Epithelial cell of prostate (primary cell): ENCODE measurements at regions not wholly inside any gene's neighbourhood (a gene's known extent, or its start where the extent isn't known, plus 50 kb on each side); places are given as distances from the start of the nearest gene placed in this dataset.
"Not testable (repeated sequence)": the region's sequence is repeated elsewhere in the genome, so short reads cannot be mapped to it uniquely, and the experiment has no call there.

Experiments
- DNase-seq: peaks from one replicate; pipeline ENCODE4 v3.0.0-alpha.2; 2011; ENCODE audit warnings: low read depth, low spot score
- H3K27ac ChIP-seq: fragments of 450-650 bp; 2 replicates; pipeline ENCODE4 v1.5.1; 2017; ENCODE audit warnings: mild to moderate bottlenecking

DNA sequence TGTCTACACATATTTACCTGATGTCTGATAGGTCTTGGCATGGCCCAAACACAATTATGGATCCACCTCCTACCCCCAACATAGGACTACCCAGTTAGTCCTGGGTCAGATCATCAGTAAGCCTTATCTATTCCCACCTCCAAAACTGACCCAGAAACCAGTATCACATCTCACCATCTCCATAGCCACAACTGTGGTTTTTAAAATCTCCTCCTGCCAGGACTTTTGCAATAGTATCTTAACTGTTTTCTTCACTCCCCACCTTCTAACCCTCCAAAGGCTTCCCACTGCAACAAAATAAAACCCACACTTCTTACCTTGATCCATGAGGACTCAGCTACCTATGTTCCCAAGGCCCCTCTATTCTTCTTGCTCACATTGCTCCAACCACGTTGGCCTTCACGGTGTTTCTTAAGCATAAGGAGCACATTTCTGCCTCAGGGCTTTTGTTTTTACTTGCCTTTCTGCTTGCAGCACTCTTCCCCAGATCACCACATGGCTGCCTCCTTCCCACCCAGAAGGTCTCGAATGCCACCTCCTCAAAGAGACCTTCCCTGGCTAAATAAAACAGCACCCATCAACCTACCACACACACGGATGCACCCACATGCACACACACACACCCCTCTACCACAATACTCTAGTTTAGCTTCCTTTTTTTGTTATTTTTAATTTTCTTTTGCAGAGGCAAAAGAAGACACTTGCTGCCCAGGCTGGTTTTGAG is 125.9 kb upstream of the SLC1A4 start:
- no peak overlapping the region for H3K27ac ChIP-seq

DNA sequence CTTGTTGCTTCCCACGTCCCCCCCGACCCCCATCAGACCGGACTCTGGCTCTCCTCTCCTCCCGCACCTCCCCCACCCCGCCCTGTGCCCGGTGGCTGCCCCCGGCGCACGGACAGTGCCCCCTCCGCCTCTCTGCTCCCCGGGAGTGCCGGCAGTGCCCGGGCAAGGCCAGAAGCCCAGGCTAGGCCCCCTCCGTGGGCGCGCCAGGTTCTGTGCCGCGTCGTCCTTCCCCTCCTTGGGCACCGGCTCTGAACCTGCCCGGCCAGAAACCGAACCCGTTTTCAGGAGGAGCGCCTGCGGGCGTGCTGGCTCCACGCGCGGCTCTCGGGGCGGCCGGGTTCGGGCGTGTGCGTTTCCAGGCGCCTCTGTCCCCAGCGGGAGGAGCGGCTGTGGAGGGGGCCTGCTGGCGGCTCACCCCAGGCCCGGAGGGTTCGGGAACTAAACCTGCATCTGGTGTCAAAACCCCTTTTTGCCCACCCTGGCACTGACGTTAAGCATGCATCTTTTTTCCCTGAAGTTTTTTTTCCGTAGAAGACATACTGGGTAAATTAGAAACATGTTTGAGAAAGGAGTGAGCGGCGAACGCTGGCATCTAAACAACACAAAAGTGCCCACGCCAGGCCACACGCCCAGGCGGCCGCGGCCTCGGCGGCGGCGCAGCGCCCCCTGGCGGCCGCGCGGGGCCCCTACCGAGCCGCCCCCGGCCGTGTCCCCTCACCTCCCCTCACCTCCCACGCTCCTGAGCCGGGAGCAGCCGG is 123.9 kb upstream of the SLC1A4 start:
- no peak for DNase-seq
- peak overlapping the region; percentile 80 for H3K27ac ChIP-seq

More for the DNA sequence above, 125.9 kb upstream of the SLC1A4 start:
- DNase-seq, result no peak

DNA sequence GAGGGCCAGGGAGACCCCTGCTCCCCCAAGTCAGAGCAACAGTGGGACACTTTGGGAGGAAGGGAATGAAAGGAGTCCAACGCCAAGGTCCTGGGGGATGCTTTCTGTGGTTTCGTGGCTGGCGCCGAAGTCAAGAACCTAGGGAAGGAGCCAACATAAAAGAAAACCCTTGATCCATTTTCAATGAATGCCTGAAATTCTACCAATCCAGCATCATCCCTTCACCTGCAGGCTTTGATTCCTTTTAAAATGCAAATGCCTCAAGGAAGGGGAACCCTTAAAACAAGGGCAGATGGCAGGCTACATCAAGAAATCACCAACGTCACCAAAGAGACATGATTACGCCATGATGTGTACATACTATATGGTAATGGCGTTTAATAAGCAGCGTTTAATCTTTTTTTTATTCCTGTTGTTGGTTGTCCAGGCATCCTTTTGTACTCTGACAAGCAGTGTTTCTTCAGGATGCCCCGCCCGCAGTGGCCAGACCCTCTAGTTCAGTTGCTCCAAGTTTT is 123.3 kb upstream of the SLC1A4 start:
- H3K27ac ChIP-seq, result peak overlapping the region; percentile 80
- no peak for DNase-seq

DNA sequence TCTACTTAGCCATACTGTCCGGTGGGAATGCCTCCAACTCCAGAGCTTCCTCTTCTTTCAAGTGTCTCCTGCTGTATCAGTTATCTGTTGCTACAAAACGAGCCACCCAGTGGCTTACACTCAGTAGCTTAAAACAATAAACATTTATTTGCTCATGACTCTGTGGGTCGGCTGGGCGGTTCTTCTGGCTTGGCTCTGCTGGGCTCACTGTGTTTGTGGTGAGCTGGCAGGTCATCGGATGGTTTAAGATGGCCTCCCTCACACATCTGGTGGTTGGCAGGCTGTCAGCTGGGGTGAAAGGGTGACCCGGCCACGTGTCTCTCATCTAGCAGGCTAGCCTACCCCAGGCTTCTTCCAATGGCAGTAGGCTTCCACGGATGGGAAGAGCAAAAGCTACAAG is 122.4 kb upstream of the SLC1A4 start:
- no peak overlapping the region for H3K27ac ChIP-seq
- DNase-seq, result no peak

DNA sequence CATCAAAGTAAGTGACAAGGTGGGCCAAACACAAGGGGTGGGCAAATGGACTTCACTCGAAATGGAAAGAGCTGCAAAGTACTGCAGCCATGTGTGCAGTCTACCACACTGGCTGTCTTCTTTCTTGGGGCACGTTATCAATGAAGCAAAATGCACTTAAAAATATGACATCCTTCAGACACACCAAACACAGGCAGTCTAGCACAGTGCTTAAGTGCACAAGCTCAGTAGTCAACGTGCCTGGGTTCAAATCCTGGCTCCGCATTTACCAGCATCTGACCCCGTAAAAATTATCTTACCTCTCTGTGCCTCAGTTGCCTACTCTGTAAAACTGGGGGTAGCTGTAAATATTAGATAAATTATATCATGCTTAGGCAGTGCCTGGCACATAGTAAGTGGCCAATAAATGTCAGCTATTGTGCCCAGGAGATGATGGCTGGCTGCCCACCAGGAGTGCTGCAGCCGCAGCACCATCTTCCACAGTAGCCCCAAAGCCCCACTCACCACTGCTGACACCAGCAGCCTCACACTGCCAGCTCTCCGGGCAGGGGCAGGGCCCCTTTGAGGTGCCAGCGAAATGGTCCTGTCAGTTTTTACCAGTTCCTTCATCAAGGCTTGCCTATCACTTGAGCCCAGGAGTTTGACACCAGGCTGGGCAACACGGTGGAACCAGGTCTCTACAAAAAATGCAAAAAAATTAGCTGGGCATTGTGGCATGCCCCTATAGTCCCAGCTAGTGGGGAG is 121.8 kb upstream of the SLC1A4 start:
- no peak for DNase-seq
- no peak overlapping the region for H3K27ac ChIP-seq

DNA sequence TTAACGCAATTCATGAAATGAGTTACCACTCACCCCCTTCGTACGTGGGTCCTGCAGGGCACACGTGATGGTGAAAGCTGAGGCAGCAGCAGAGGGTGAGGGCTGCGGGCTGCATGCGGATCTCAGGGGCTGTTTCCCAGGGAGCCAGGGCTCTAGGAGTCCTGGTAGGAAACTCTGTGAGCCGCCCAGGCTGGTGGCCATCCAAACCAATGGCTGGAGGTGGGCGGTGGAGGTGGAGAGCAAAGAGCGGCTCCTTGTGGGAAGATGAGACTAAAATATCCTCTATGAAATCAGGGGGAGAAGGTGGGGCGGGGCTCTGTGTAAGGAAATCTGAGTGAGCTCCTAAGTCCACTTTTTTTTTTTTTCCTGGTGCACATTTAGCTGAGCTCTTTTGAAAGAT is 120.1 kb upstream of the SLC1A4 start:
- H3K27ac ChIP-seq, result no peak overlapping the region
- no peak for DNase-seq

DNA sequence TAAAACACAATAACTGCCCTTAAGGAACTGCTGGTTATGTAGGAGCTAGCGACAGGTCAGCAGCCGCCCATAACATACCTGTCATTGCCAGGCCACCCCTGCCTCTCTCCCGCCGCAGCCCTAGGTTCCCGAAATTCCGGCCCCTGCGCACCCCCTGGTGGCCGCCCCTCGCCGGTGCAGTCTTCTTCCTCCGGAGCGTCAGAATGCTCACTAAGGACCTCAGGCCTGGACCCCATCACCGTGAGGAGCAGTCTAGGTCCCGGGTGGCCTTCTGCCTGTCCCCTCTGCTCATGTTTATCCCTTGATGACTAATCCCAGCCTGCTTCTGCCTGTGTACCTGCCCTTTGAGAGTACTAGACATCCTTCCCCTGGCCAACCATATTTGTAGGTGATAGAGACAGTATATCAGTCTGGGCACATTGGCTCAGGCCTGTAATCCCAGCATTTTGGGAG is 115.7 kb upstream of the SLC1A4 start:
- H3K27ac ChIP-seq, result no peak overlapping the region
- no peak for DNase-seq

DNA sequence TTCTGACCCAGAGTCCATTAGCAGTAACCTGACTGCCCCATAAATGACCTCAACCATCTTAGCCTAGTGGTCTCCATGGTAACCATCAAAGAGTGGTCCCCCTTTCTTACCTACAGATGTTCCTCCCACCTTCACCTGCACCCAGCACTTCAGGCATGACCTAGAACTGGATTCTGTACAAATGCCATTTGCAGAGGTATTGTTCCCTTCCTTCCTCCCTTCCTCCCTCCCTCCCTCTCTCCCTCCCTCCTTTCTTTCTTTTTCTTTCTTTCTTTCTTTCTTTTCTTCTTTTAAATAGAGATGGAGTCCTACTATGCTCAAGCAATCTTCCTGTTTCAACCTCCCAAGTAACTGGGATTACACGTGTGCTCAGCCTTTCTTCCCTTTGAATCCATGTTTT is 114.6 kb upstream of the SLC1A4 start:
- DNase-seq, result no peak
- no peak overlapping the region for H3K27ac ChIP-seq

DNA sequence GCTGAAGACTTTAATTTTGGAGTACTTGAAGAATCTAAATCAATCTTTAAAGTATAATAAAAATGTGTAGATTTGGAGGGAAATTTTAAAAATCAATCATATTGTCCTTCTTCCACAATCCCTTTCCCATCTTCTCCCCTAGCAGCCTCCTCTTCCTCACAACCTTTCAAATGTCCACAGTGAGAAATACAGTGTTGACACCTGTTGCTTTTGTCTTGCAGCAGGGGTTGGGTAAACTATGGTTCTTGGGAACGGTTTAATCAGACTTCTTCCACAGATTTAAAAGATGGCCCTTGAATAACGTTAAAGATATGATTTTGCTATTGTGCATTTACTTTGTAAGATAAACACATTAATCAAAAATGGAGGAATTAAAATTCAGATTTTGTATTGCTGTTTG is 113.8 kb upstream of the SLC1A4 start:
- DNase-seq, result no peak
- H3K27ac ChIP-seq, result peak overlapping the region; percentile 67

DNA sequence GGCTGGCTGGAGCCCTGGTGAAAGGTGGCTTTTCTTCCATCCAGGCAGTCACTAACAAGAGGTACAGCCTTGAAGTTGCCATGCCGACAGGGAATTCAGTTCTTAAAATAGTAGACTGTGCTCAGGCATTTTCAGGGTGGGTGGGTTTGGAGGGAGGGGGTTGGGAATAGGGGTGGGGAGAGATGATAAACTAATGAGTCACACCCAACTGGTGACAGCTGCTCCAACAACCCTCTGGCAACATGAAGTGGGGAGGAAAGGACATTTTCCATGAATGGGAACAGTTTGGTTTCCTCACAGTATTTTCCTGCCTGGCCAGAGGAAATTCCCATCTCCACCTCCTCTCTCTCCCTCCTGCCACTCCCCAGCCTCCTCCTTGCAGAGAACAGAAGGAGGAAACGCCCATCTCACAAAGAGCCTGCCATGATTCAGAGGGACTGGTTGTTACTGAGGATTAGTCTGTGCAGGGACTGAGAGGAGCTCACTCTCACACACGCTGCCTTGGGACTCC is 113.0 kb upstream of the SLC1A4 start:
- peak overlapping the region; percentile 67 for H3K27ac ChIP-seq
- DNase-seq, result peak; percentile 78

DNA sequence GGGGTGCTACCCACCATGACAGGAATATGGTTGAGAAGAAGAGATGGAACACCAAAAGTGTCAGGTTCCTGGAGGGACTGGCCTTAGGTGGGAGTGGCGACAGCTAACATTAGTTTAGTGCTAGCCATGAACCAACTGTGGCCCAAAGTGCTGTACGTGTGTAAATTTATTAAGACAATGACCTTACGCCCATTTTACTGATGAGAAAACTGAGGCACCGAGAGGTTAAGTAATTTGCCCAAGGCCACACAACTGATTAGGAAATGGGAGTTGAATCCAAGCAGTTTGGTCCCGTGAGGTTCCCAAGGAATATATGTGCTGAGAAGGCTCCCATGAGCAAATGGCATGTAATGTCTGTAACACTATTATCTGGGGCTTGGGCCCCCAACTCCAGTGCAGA is 109.5 kb upstream of the SLC1A4 start:
- no peak overlapping the region for H3K27ac ChIP-seq
- no peak for DNase-seq

DNA sequence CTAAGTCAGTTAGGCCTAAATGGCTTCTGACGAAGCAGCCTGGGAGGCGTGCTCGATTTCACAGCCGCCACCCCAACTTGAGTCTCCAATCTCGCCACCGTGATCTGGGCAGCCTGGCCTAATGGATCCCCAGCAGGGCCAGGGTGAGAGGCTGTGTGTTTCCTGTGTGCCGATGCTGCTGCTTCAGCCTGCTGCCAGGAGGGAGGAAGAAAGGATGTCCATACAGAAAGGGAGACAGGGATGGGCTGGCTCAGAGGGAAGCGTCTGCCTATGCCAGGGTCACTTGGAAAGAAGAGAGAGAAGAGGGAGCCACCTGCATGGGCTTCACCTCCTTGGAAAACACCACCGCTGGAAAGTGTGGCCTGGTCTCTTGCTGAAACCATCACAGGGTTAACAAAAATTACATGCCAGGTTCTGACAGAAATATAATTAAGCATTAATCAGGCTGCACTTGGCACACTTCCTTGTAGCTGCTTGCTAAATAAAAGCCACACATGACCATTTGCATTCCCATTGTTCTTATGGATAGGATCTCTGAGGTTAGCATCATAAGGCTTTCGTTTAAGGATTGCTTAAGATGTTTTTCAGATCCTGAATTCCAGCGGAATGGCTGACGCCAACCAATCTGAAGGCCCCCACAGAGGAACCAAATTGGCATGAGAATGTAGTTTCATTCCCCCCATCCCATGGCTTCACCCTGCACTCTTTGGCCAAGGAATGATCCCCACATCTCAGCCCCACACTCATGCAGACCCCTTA is 108.8 kb upstream of the SLC1A4 start:
- H3K27ac ChIP-seq, result no peak overlapping the region
- DNase-seq, result no peak

DNA sequence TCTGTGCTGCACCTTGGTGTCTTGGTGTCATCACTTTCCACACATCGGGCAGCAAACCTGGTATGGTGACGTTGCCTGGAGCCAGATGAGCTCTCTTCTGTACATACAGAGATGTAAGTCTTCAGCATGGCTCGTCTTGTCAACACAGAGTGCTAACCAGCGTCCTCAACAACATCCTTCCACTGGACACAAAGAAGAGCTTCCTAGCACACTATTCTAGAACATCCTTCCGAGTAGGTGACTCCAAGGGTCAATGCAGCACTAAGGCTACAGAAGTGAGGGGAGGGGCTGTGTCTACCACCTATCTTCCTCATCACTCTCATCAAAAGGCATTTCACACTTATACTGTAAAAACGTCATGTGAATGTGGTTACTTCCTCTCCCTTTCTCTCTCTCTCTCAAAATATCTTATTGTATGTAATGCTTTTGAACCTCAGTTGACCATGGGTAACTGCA is 108.1 kb upstream of the SLC1A4 start:
- DNase-seq, result no peak
- H3K27ac ChIP-seq, result no peak overlapping the region

DNA sequence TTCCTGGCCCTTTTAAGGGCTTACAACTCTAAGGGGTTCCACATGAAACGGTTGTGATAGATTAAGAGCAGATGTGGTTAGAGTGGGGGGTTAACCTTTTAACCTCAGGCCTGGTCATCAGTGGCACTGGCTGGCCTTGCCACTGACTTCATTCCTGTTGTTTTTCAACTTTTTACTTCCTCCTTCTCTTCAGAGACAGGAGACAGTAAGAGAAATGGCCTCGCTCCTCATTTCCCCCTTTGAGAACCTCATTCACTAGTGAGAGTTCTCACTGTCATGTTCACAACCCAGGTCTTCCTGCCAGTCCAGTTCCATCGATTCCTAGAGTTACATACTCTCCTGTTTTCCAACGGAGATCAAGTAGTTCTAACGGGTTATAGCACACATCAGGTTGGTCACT is 101.6 kb upstream of the SLC1A4 start:
- H3K27ac ChIP-seq, result no peak overlapping the region
- no peak for DNase-seq

DNA sequence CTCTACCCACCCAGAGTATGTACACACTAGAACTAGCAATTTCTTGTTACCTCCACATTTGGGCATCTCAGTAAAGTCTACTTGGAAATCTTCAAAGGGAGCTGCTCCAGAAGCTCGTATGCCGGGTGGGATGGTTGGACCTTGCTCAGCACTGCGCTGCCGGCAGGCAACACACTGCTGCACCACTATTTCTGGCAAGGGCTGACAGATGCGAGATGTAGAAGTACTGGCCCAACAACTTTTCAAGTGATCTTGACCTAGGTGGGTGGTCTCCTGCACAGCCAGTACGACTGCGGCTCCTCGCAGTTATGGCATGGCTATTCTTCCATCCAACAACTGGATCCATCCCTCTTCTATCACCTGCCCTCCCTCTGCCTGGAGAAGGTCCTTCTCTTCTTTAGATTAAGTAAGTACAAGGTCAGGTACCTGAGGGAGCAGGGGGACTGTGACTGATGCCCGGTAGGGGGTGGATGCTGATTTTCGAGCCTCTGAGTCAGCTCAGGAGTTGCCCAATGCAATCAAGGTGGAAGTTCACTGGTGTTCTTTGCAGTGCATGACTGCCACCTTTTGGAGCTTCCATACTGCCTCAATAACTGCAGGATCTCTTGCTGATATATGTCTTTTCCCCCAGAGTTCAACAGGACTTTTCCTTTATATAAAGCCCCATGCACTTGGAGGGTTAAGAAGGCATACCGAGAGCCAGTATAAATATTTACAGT is 100.4 kb upstream of the SLC1A4 start:
- peak; percentile 66 for DNase-seq
- H3K27ac ChIP-seq, result no peak overlapping the region

DNA sequence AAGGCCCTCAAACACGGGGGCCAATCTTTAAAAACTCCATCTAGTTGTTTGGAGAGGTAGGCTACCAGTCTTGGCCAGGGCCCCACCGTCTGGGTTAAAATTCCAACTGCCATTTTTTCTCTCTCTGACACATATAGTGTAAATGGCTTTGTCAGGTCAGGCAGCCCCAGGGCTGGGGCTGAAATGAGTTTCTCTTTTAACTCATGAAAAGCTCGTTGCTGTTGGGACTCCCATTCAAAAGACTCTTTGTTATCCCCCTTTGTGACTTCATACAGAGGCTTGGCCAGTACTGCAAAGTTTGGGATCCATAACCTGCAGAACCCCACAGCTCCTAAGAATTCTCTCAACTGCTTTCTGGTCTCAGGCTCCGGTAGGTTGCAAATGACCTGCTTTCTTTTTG is 99.4 kb upstream of the SLC1A4 start:
- DNase-seq, result no peak
- H3K27ac ChIP-seq, result no peak overlapping the region

DNA sequence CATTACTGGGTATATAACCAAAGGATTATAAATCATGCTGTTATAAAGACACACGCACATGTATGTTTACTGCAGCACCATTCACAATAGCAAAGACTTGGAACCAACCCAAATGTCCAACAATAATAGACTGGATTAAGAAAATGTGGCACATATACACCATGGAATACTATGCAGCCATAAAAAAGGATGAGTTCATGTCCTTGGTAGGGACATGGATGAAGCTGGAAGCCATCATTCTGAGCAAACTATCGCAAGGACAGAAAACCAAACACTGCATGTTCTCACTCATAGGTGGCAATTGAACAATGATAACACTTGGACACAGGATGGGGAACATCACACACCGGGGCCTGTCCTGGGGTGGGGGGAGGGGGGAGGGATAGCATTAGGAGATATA is 92.6 kb upstream of the SLC1A4 start:
- H3K27ac ChIP-seq, DNase-seq: not testable (repeated sequence)

DNA sequence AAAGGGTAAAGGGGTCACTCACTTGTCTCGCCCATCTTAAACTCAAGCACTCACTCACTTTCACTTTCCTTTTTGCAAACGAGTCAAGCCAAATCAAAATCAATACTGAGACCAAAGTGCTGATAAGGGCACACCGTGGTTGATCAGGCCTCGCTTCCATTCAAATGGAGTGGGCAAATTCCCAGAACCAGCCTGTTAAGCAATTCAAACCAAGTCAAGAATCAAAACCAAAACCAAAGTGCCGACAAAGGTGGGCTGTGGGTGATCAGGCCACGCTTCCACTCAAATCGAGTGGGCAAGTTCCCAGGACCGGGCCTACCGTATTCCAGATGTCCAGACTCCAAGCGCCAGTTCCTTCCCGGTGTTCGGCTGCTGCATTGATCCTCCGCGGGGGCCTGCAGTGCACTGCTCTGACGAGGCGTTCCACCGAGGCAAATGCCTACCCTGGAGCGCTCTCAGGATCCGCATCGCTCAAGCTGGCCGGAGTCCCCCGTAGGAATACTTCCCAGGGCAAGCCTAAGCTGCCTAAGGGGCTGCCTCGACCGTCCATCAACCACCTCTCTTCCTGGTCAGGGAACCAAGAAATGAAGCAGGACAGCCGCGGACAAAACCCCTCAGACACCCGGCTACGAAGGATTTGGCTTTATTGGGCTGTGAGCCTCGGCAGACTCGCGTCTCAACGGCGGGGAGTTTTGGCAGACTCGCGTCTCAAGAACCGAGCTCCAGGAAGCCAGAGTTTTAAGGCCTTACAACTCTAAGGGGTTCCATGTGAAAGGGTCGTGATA is 89.9 kb upstream of the SLC1A4 start:
- no peak overlapping the region for H3K27ac ChIP-seq
- DNase-seq, result no peak
